Lower leg skin (tissue), 4 donors: ENCODE measurements at regions not wholly inside any gene's neighbourhood (a gene's known extent, or its start where the extent isn't known, plus 50 kb on each side); places are given as distances from the start of the nearest gene placed in this dataset.

Experiments used
- DNase-seq, 2 donors: peaks; one replicate each; pipeline ENCODE4 v3.0.0-alpha.2; 2019; ENCODE audit warnings: low spot score in 2 of 2
- H3K4me3 ChIP-seq: fragments of 200-600 bp; sonication (generic); 2 replicates; pipeline ENCODE4 v1.5.1; 2017; ENCODE audit warnings: mild to moderate bottlenecking, low read depth; ENCODE audit not compliant: poor library complexity, severe bottlenecking
- POLR2A ChIP-seq, 2 donors: fragments of 450-650 bp; IDR thresholded peaks; one replicate each; pipeline ENCODE4 v1.6.1; 2016 to 2017; ENCODE audit warnings: antibody characterized with exemption in 2 of 2, mild to moderate bottlenecking in 1 of 2, moderate library complexity in 1 of 2
- WGBS, 2 donors: methylation state at CpG; one replicate each; pipeline ENCODE4 v1.1.5; 2018; 5-methylcytosine and 5-hydroxymethylcytosine counted together
- intact Hi-C: fragments of 100-400 bp; cut with DNase I; formaldehyde crosslinking; loops from one replicate; pipeline ENCODE4 v1.15.0; 2023; ENCODE audit warnings: low total_unique reads
- TF ChIP-seq, protein P1 (sequence below), 3 donors: fragments of 450-650 bp; IDR thresholded peaks; one replicate each; pipeline ENCODE4 v1.5.1; 2016; ENCODE audit warnings: antibody characterized with exemption in 3 of 3, mild to moderate bottlenecking in 3 of 3, moderate library complexity in 2 of 3

DNA sequence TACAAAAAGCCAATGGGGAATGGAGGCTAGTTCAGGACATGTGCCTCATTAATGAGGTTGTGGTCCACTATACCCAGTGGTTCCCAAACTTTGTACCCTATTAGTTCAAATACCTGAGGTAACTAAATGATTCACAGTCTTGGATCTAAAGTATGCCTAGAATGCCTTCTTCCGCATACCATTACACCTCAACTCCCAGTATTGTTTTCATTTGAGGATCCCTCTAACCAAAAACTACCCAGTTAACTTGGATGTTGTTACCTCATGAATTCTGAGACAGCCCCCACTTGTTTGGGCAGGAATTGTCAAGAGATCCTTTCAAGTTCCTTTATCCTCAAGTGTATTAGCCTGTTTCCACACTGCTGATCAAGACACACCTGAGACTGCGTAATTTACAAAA, 439.2 kb downstream of the PCDH10 start:
- TF ChIP-seq, protein P1, sequence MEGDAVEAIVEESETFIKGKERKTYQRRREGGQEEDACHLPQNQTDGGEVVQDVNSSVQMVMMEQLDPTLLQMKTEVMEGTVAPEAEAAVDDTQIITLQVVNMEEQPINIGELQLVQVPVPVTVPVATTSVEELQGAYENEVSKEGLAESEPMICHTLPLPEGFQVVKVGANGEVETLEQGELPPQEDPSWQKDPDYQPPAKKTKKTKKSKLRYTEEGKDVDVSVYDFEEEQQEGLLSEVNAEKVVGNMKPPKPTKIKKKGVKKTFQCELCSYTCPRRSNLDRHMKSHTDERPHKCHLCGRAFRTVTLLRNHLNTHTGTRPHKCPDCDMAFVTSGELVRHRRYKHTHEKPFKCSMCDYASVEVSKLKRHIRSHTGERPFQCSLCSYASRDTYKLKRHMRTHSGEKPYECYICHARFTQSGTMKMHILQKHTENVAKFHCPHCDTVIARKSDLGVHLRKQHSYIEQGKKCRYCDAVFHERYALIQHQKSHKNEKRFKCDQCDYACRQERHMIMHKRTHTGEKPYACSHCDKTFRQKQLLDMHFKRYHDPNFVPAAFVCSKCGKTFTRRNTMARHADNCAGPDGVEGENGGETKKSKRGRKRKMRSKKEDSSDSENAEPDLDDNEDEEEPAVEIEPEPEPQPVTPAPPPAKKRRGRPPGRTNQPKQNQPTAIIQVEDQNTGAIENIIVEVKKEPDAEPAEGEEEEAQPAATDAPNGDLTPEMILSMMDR (IDR thresholded peaks at IDR 0.05) = no peak
- TF ChIP-seq POLR2A (IDR thresholded peaks at IDR 0.05) = no peak
- H3K4me3 ChIP-seq = no peak overlapping the region
- WGBS, 2 donors = 87 to 90% methylated on average over 2 of the region's 2 CpGs
- no peak for DNase-seq
- intact Hi-C loops = no loop called here

DNA sequence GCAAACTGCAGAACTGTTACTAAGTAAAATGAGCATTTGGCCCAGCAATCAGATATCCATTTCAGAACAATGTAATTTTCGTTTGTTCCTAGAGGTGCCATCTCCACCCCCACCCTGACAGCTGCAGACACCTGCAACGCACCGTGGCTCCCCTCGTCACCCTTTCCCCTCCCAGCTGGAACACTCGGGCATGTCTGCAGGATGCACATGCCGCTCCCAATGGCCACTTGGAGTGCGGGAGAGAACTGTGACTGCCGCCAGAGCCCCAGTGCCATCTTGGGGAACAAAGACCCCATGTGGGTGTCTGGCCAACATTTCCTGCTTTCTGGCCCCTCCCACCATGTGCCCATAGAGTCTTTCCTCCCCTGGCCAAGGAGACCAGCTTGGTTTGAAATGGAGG, 436.2 kb downstream of the PCDH10 start:
- TF ChIP-seq, protein P1 (IDR thresholded peaks at IDR 0.05) = no peak
- no peak for TF ChIP-seq POLR2A (IDR thresholded peaks at IDR 0.05)
- intact Hi-C loops = no loop called here
- no peak overlapping the region for H3K4me3 ChIP-seq
- no peak for DNase-seq
- 91 to 95% methylated on average over 8 of the region's 8 CpGs for WGBS, 2 donors

DNA sequence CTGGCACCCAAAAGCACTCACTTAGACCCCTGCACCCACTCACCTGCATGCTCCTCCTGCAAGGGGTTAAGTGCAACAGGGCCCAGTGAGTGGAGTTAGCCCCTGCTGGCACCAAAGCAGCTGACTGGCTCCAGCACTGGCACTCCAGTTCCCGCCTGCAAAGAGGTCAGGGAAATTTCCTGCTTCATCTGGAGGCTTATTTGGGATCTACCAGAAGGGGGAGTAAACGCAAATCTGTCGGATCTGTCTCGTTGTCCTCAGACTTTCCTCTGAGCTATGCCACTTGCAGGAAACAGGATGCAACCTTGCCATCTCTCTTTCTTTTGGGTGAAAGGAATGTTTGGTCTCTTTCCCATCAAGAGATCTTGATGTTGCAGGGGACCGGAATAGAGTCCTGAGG, 435.6 kb downstream of the PCDH10 start:
- no peak overlapping the region for H3K4me3 ChIP-seq
- TF ChIP-seq, protein P1 (IDR thresholded peaks at IDR 0.05) = no peak
- TF ChIP-seq POLR2A (IDR thresholded peaks at IDR 0.05) = no peak
- no peak for DNase-seq
- intact Hi-C loops = no loop called here
- WGBS, 2 donors = 88% methylated on average over 5 of the region's 5 CpGs

DNA sequence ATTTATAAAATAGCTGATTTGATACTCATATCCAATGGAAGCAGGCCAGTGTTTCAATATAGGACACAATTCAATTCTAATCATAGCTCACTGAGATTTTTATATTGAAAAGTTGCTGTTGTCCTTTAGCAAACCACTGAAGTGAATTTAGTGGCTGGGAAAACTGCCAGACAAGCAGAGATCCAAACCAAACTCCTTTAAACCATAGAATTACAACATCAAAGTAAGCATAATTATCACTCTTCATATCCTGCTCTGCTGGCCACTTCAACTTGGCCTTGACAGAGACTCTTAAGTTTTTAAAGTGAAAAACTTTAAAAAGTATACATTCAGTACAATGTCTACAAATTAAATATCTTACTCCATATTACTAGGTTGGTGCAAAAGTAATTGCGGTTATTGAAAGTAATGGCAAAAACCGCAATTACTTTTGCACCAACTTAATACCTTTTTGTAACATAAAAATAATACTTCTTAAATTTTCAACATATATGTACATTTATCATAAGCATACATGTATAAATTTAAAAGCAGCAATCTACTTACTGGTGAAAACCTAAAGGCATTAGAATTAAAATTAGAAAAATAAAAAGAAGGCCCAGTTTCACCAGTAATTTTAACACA, 433.0 kb downstream of the PCDH10 start:
- WGBS, 2 donors = 87 to 96% methylated on average over 2 of the region's 2 CpGs
- intact Hi-C loops = no loop called here
- TF ChIP-seq, protein P1 (IDR thresholded peaks at IDR 0.05) = no peak
- no peak for DNase-seq
- H3K4me3 ChIP-seq = no peak overlapping the region

DNA sequence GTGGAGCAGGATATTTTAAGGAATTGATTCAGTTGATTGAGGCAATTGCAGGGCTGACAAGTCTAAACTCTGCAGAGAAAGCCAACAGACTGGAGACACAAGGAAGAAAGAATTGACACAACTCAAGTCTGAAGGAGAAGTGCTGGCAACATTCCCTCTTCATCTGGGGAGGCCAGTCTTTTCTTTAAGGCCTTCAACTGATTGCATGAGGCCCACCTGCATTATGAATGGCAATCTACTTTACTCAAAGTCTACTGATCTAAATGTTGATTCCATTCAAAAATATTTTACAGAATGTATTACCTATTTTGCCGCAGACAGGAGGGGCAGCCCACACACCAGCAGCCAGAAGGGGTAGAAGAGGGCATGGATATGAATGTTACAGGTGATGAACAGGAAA, 425.2 kb downstream of the PCDH10 start:
- no peak for TF ChIP-seq POLR2A (IDR thresholded peaks at IDR 0.05)
- TF ChIP-seq, protein P1 (IDR thresholded peaks at IDR 0.05) = no peak
- intact Hi-C loops = no loop called here
- DNase-seq = no peak
- no peak overlapping the region for H3K4me3 ChIP-seq
- WGBS, 2 donors = 95 to 100% methylated on average over 1 of the region's 1 CpG

DNA sequence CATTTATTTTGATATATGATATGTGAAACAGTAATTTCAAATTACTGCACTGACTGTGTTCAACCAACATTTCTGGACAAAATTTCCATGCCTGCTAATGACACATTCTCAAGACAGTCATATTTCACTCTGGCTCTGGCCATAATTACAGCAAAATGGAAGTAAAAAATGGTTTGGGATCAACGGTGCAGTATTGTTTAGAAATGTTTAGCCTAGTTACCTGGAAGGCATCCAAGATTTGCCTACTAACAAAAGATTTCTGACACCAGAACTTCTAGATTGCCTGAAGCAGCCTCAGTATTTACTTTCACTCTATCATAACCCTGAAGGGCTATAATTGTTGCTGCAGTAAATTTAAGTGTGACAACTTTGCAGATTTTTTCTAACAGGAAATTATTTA, 416.3 kb downstream of the PCDH10 start:
- H3K4me3 ChIP-seq = no peak overlapping the region
- 3 to 7% methylated on average over 1 of the region's 1 CpG for WGBS, 2 donors
- DNase-seq = no peak
- TF ChIP-seq, protein P1 (IDR thresholded peaks at IDR 0.05) = no peak
- no peak for TF ChIP-seq POLR2A (IDR thresholded peaks at IDR 0.05)
- intact Hi-C loops = no loop called here
